KOPT-K1 (cell line): ENCODE measurements at regions not wholly inside any gene's neighbourhood (a gene's known extent, or its start where the extent isn't known, plus 50 kb on each side); places are given as distances from the start of the nearest gene placed in this dataset.

Source experiments
- H3K27ac ChIP-seq: fragments of 200-600 bp; sonication (generic); 2 replicates; pipeline ENCODE4 v1.5.1; 2016; ENCODE audit warnings: antibody characterized with exemption, mild to moderate bottlenecking, low read depth, low read length; ENCODE audit not compliant: poor library complexity, severe bottlenecking
- H3K36me3 ChIP-seq: fragments of 200-600 bp; sonication (generic); 2 replicates; pipeline ENCODE4 v1.5.1; 2017; ENCODE audit warnings: antibody characterized with exemption, mild to moderate bottlenecking, low read length, moderate library complexity; ENCODE audit not compliant: insufficient read depth
- H3K9me3 ChIP-seq: fragments of 200-600 bp; sonication (generic); 2 replicates; pipeline ENCODE4 v1.5.1; 2017; ENCODE audit warnings: antibody characterized with exemption, low read length, mild to moderate bottlenecking; ENCODE audit not compliant: insufficient read depth, poor library complexity, severe bottlenecking

- H3K9me3 ChIP-seq, result peaks cover 4% of the 10 kb centered on the region
- no peak overlapping the region for H3K27ac ChIP-seq
- H3K36me3 ChIP-seq, result no peaks in the 10 kb centered on the region
Observed at GRCh38 chr14:101069666-101070362, 166.3 kb upstream of the RTL1 start.

GRCh38 chr14:101070540-101071492 is 167.3 kb upstream of the RTL1 start:
- H3K27ac ChIP-seq, result no peak overlapping the region
- no peaks in the 10 kb centered on the region for H3K36me3 ChIP-seq
- no peaks in the 10 kb centered on the region for H3K9me3 ChIP-seq

GRCh38 chr14:101071493-101071906 is 168.0 kb upstream of the RTL1 start:
- no peak overlapping the region for H3K27ac ChIP-seq
- H3K36me3 ChIP-seq, result no peaks in the 10 kb centered on the region
- no peaks in the 10 kb centered on the region for H3K9me3 ChIP-seq

- Histone ChIP-seq H3K27ac (no peak overlapping the region), H3K9me3 (no peaks in the 10 kb centered on the region), H3K36me3 (no peaks in the 10 kb centered on the region)
Observed at GRCh38 chr14:101072070-101072469, 168.5 kb upstream of the RTL1 start.

GRCh38 chr14:101072531-101072930 is 169.0 kb upstream of the RTL1 start:
- Histone ChIP-seq H3K27ac (no peak overlapping the region), H3K36me3 (no peaks in the 10 kb centered on the region), H3K9me3 (no peaks in the 10 kb centered on the region)

- no peak overlapping the region for H3K27ac ChIP-seq
- H3K36me3 ChIP-seq, result no peaks in the 10 kb centered on the region
- no peaks in the 10 kb centered on the region for H3K9me3 ChIP-seq
Observed at GRCh38 chr14:101072945-101073597, 169.5 kb upstream of the RTL1 start.

- Histone ChIP-seq H3K9me3 (no peaks in the 10 kb centered on the region), H3K27ac (no peak overlapping the region), H3K36me3 (no peaks in the 10 kb centered on the region)
Observed at GRCh38 chr14:101073598-101073965, 170.1 kb upstream of the RTL1 start.

- Histone ChIP-seq H3K36me3 (no peaks in the 10 kb centered on the region), H3K9me3 (no peaks in the 10 kb centered on the region), H3K27ac (peak overlapping the region; percentile 54)
Observed at GRCh38 chr14:101074196-101075024, 170.9 kb upstream of the RTL1 start.

- no peaks in the 10 kb centered on the region for H3K36me3 ChIP-seq
- peak overlapping the region; percentile 54 for H3K27ac ChIP-seq
- no peaks in the 10 kb centered on the region for H3K9me3 ChIP-seq
Observed at GRCh38 chr14:101075025-101075800, 171.7 kb upstream of the RTL1 start.

- peak overlapping the region; percentile 54 for H3K27ac ChIP-seq
- H3K9me3 ChIP-seq, result no peaks in the 10 kb centered on the region
- no peaks in the 10 kb centered on the region for H3K36me3 ChIP-seq
Observed at GRCh38 chr14:101075801-101076413, 172.4 kb upstream of the RTL1 start.

GRCh38 chr14:101076451-101077198 is 173.1 kb upstream of the RTL1 start:
- no peaks in the 10 kb centered on the region for H3K9me3 ChIP-seq
- no peaks in the 10 kb centered on the region for H3K36me3 ChIP-seq
- no peak overlapping the region for H3K27ac ChIP-seq

- Histone ChIP-seq H3K36me3 (no peaks in the 10 kb centered on the region), H3K27ac (no peak overlapping the region), H3K9me3 (no peaks in the 10 kb centered on the region)
Observed at GRCh38 chr14:101077481-101078074, 174.1 kb upstream of the RTL1 start.
